HG03354 (cell line): ENCODE measurements at regions not wholly inside any gene's neighbourhood (a gene's known extent, or its start where the extent isn't known, plus 50 kb on each side); places are given as distances from the start of the nearest gene placed in this dataset.
A peak's percentile ranks its signal among the peaks of the same experiment; 100 is the strongest.
"Not testable (repeated sequence)": the region's sequence is repeated elsewhere in the genome, so short reads cannot be mapped to it uniquely, and the experiment has no call there.

Source experiments
- ATAC-seq: cut with Tn5 transposase; IDR thresholded peaks from one replicate; pipeline ENCODE4 v1.9.1; 2021; ENCODE audit warnings: mild to moderate bottlenecking; ENCODE audit not compliant: unreplicated experiment, poor library complexity, severe bottlenecking

DNA sequence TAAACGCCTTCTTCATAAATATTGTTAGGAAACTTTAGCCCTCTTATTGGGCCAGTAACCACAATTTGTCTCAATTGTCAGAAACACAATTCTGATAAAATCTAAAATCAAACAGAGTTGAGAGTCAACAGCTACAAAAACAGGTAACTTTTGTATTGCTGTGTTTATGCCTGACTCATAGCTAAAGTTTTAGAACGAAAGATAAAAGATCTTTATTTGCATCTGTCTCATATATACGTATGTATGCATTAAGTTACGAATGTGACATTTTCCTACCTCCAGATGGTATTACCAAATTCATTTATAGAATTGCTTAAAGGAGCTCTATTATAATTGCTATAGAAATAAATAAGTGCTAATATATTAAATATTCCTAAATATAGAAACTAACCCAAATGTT lies 887.9 kb upstream of the NDST4 start:
- ATAC-seq = no peak

DNA sequence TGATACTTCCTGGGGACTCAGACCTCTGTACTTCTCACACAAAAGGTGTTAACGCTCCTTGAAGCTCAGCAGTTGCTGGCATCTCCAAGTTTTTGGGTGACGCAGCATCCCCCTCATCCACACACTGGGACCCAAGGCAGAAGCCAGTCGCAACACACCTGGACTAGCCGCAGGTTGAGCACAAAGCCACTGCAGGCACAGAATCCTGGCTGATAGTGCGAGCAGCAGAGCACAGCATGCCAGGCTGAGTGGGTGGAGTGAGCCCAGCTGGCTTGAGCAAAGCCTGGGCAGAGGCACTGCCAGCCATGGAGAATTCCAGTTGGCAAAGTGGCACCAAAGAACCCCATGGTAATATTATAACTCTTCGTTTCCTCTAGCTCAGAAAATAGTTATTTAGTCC lies 873.2 kb upstream of the NDST4 start:
- no peak for ATAC-seq

GRCh38 chr4:115975421-115976001 lies 862.1 kb upstream of the NDST4 start:
- not testable (repeated sequence) for ATAC-seq

GRCh38 chr4:115973768-115974167 lies 860.3 kb upstream of the NDST4 start:
- ATAC-seq = no peak

- no peak for ATAC-seq
These were observed 859.5 kb upstream of the NDST4 start for GRCh38 chr4:115972967-115973366.

GRCh38 chr4:115970859-115971258 lies 857.4 kb upstream of the NDST4 start:
- ATAC-seq = no peak

- no peak for ATAC-seq
These were observed 856.3 kb upstream of the NDST4 start for GRCh38 chr4:115969756-115970155.

- no peak for ATAC-seq
These were observed 852.2 kb upstream of the NDST4 start for GRCh38 chr4:115965588-115965987.

- ATAC-seq = peak; percentile 66
These were observed 842.8 kb upstream of the NDST4 start for GRCh38 chr4:115956054-115956796.

- no peak for ATAC-seq
These were observed 837.4 kb upstream of the NDST4 start for GRCh38 chr4:115950806-115951205.

DNA sequence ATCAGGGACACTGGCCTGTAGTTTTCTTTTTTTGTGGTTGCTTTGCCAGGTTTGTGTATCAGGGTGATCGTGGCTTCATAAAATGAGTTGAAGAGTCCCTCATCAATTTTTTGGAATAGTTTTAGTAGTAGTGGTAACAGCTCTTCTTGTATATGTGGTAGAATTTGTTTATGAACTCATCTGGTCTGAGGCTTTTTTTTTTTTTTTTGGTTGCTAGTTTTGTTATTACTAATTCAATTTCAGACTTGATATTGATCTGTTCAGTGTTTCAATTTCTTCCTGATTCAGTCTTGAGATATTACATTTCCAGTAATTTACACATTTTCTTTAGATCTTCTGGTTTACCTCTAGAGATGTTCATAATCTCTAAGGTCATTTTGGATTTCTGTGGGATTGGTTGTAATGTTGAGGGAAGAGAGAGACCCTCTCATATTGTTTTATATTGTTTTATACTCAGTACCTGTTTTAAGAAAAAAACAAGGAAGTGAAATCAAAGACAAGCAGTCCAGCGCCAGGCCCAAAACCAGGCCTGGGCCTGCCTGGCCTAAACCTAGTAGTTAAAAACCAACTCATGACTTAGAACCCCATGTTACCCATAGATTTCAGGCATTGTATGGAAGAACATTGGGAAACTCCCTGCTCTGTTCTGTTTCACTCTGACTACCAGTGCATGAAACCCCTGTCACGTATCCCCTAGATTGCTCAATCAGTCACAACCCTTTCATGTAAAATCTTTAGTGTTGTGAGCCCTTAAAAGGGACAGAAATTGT lies 836.7 kb upstream of the NDST4 start:
- ATAC-seq = peak; percentile 86

DNA sequence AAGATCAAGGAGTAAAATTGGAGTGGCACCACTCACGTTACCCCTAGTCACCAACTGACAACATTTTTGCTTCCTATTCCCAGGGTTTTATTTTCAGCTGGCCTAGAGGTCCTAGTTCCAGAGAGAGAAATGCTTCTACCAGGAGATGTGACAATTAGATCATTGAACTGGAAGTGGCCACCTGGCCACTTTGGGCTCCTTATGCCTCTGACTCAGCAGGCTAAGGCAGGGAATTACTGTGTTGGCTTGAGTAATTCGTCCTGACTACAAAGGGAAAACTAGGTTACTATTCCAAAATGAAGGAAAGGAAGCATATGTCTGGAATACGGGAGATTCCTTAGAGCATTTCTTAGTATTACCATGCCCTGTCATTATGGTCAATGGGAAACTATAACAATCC lies 831.6 kb upstream of the NDST4 start:
- ATAC-seq = no peak

GRCh38 chr4:115944146-115944905 lies 830.9 kb upstream of the NDST4 start:
- ATAC-seq = no peak

- ATAC-seq = no peak
These were observed 825.5 kb upstream of the NDST4 start for GRCh38 chr4:115938764-115939443.

GRCh38 chr4:115929373-115929772 lies 816.0 kb upstream of the NDST4 start:
- no peak for ATAC-seq

DNA sequence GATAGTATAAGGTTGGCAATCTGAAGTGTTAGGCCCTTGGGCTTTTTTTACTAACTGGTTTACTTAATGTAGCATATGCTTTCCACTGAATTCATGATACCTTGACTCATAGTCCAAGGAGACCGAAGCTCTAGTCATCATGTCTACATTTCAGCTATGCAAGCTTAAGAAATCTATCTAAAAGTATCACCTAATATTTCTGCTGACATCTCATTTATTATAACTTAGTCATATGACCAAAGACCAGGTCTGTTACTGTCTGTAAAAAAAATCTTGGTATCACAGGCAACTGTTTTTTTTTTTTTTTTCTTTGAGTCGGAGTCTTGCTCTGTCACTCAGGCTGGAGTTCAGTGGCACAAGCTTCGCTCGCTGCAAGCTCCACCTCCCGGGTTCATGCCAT lies 814.0 kb upstream of the NDST4 start:
- no peak for ATAC-seq

DNA sequence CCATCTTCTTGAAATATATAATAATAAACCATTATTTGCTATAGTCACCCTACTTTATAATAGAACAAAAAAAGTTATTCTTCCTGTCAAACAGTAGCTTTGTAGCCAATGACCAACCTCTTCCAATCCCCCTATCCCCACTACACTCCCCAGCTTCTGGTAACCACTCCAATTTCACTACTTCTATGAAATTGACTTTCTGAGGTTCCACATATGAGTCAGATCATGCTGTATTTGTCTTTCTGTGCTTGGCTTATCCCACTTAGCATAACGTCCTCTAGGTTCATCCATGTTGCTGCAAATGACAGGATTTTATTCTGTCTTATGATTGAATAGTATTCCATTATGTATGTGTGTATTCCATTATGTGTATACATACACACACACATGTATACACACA lies 809.7 kb upstream of the NDST4 start:
- ATAC-seq = no peak

DNA sequence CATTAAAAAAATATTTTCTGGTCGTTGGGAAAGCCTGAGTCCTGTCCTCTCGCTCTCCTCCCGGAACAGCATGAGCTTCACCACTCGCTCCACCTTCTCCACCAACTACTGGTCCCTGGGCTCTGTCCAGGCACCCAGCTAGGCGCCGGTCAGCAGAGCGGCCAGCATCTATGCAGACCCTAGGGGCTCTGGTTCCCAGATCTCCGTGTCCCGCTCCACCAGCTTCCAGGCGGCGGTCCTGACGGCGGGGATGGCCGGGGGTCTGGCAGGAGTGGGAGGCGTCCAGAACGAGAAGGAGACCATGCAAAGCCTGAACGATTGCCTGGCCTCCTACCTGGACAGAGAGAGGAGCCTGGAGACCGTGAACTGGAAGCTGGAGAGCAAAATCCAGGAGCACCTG lies 807.2 kb upstream of the NDST4 start:
- no peak for ATAC-seq

DNA sequence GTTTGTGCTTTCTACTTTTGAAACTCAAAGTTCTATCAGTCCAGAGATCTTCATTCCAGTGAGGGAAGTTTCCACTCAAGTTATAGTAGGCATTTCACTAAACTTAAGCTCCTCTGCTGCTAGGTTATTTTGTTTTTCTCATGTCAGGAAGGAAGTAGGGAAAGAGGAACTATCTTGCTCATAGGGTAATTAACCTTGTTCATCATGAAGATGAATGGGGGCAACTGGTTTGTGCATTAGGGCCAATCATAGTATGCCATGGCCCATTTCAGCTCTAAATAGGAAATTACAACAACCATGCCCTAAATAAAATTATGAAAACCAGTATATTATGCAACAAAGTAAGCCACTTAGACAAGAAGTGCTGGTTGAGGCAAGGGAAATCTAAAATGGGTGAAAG lies 804.7 kb upstream of the NDST4 start:
- no peak for ATAC-seq

DNA sequence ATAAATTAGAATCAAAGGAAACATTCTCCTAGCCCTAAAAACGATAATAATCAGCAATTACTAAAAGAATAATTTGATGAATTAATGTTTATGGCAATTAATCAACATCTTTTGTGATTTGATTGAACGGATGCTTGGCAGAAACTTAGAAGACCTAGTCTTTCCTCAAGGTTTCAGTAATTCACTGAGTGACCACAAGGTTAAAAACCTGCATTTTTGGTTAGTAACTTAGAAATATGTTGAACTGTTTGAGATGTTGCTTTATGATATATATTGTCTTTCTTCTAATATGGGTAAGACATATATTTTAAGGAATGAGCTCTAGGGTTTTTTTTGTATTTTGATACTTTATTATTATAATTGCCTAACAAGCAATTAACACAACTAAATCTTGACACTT lies 793.0 kb upstream of the NDST4 start:
- ATAC-seq = no peak
